ENCODE measurements at regions not wholly inside any gene's neighbourhood (a gene's known extent, or its start where the extent isn't known, plus 50 kb on each side); places are given as distances from the start of the nearest gene placed in this dataset. TPM values are rescaled to one million over a fixed set of nuclear protein-coding genes. Genes with fewer than 3 reads are reported as not detected.
A peak's percentile ranks its signal among the peaks of the same experiment; 100 is the strongest.

GRCh38 chr6:4017834-4018170, 61.1 kb downstream of the FAM217A start:
- 0 to 1% methylated on average over 9 of the region's 9 CpGs for WGBS, 2 donors
- H3K27ac ChIP-seq, result peak overlapping the region; percentile 92 to 96 (median 96)
- no peaks in the 10 kb centered on the region for H3K9me3 ChIP-seq
- peaks cover 0 to 14% (median 0%) of the 10 kb centered on the region in 3 donors for H3K36me3 ChIP-seq
- no peaks in the 10 kb centered on the region for H3K27me3 ChIP-seq
- H3K4me3 ChIP-seq, result peak overlapping the region; percentile 48 to 83 (median 68)
- no peak for TF ChIP-seq POLR2A (IDR thresholded peaks at IDR 0.05)
- no peak for TF ChIP-seq EP300 (IDR thresholded peaks at IDR 0.05)
- no peak for TF ChIP-seq CTCF (IDR thresholded peaks at IDR 0.05)
- peaks cover 0 to 52% (median 34%) of the 10 kb centered on the region in 4 donors for H3K4me1 ChIP-seq
- DNase-seq (ENCODE audit: low spot score in 2 of 2), result no peak

- DNase-seq (ENCODE audit: low spot score in 2 of 2), result peak; percentile 84 to 88
- H3K36me3 ChIP-seq, result peaks cover 0 to 10% (median 0%) of the 10 kb centered on the region in 3 donors
- H3K4me3 ChIP-seq, result peak overlapping the region; percentile 48 to 83 (median 68)
- no peaks in the 10 kb centered on the region for H3K9me3 ChIP-seq
- 0% methylated on average over 42 to 49 of the region's 62 CpGs for WGBS, 2 donors
- H3K27me3 ChIP-seq, result no peaks in the 10 kb centered on the region
- TF ChIP-seq CTCF (IDR thresholded peaks at IDR 0.05) (peak in 4 of 5 experiments; percentile 41 to 79 (median 64)), POLR2A (IDR thresholded peaks at IDR 0.05) (peak; percentile 86 to 93), EP300 (IDR thresholded peaks at IDR 0.05) (peak; percentile 83 to 97)
- peak overlapping the region; percentile 92 to 96 (median 96) for H3K27ac ChIP-seq
- peaks cover 0 to 58% (median 39%) of the 10 kb centered on the region in 4 donors for H3K4me1 ChIP-seq
These were observed 60.6 kb downstream of the FAM217A start for GRCh38 chr6:4018171-4018923.

Small RNA genes lying in the stretch of these regions (small RNA-seq; reads per million reads assigned to genes)
- not detected for gene AL590004.1

Measured in tibial nerve (tissue), 4 donors.